D721Med (cell line): ENCODE measurements at regions not wholly inside any gene's neighbourhood (a gene's known extent, or its start where the extent isn't known, plus 50 kb on each side); places are given as distances from the start of the nearest gene placed in this dataset.

Source experiments
- DNase-seq: peaks from one replicate; pipeline ENCODE4 v3.0.0; 2011; ENCODE audit warnings: low spot score; ENCODE audit not compliant: insufficient read length
- FAIRE-seq: peaks from 2 replicates; lab custom pipeline; 2011; peaks lifted over from hg19 to GRCh38; lab: Jason Lieb, UNC
- CTCF ChIP-seq: IDR thresholded peaks from 2 replicates; pipeline ENCODE4 v1.5.1; 2012; ENCODE audit warnings: mild to moderate bottlenecking, control low read depth; ENCODE audit not compliant: insufficient read depth; ENCODE audit errors: missing control alignments

- DNase-seq, result no peak
- FAIRE-seq, result no peak
- TF ChIP-seq CTCF, result no peak
These were observed 56.7 kb upstream of the ARHGAP28 start for GRCh38 chr18:6672821-6673308.

GRCh38 chr18:6677086-6677485 lies 52.4 kb upstream of the ARHGAP28 start:
- DNase-seq, result no peak
- no peak for TF ChIP-seq CTCF
- no peak for FAIRE-seq

- no peak for TF ChIP-seq CTCF
- no peak for FAIRE-seq
These were observed 50.3 kb upstream of the ARHGAP28 start for GRCh38 chr18:6679201-6679600.

More at GRCh38 chr18:6679201-6679600, 50.3 kb upstream of the ARHGAP28 start:
- DNase-seq, result no peak
